ENCODE measurements at regions not wholly inside any gene's neighbourhood (a gene's known extent, or its start where the extent isn't known, plus 50 kb on each side); places are given as distances from the start of the nearest gene placed in this dataset.

GRCh38 chr20:16842486-16843120 is 94.4 kb downstream of the OTOR start:
- Histone ChIP-seq H3K4me1 (no peaks in the 10 kb centered on the region), H3K27me3 (no peaks in the 10 kb centered on the region), H3K27ac (no peak overlapping the region), H3K36me3 (no peaks in the 10 kb centered on the region), H3K9me3 (no peaks in the 10 kb centered on the region), H3K4me3 (no peak overlapping the region)
- no peak for DNase-seq
- ATAC-seq = no peak
- intact Hi-C loops (cut with DNase I) = no loop called here
- TF ChIP-seq POLR2A (IDR thresholded peaks at IDR 0.05) (no peak), CTCF (IDR thresholded peaks at IDR 0.05) (no peak)
- WGBS (ENCODE audit: insufficient coverage, low coverage, low lambda C conversion rate, missing lambda C conversion rate) = 30% methylated on average over 2 of the region's 2 CpGs

DNA sequence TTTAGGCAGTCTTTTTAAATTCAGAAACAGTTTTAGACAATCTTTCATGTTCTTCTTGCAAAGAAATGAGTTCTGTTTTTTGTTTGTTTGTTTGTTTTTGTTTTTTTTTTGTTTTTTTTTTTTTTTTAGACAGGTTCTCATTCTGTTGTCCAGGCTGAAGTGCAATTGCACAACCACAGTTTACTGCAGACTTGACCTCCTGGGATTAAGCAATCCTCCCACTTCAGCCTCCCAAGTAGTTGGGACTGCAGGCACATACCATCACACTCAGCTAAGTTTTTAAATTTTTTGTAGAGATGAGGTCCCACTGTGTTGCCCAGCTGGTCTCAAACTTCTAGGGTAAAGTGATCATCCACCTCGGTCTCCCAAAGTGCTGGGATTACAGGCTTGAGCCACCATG is 96.2 kb downstream of the OTOR start:
- no peak for DNase-seq
- intact Hi-C loops (cut with DNase I) = no loop called here
- H3K36me3 ChIP-seq = no peaks in the 10 kb centered on the region
- TF ChIP-seq CTCF (IDR thresholded peaks at IDR 0.05) = no peak
- no peak for TF ChIP-seq POLR2A (IDR thresholded peaks at IDR 0.05)
- H3K27me3 ChIP-seq = no peaks in the 10 kb centered on the region
- H3K4me3 ChIP-seq = no peak overlapping the region
- H3K4me1 ChIP-seq = no peaks in the 10 kb centered on the region
- H3K9me3 ChIP-seq = no peaks in the 10 kb centered on the region
- ATAC-seq = no peak
- H3K27ac ChIP-seq = no peak overlapping the region
- WGBS (ENCODE audit: insufficient coverage, low coverage, low lambda C conversion rate, missing lambda C conversion rate) = 70% methylated on average over 1 of the region's 1 CpG

- Histone ChIP-seq H3K36me3 (no peaks in the 10 kb centered on the region), H3K4me1 (no peaks in the 10 kb centered on the region), H3K9me3 (no peaks in the 10 kb centered on the region), H3K27me3 (no peaks in the 10 kb centered on the region), H3K27ac (no peak overlapping the region), H3K4me3 (no peak overlapping the region)
- WGBS (ENCODE audit: insufficient coverage, low coverage, low lambda C conversion rate, missing lambda C conversion rate) = 82% methylated on average over 1 of the region's 1 CpG
- intact Hi-C loops (cut with DNase I) = no loop called here
- ATAC-seq (no peak), DNase-seq (no peak)
- TF ChIP-seq CTCF (IDR thresholded peaks at IDR 0.05) (no peak), POLR2A (IDR thresholded peaks at IDR 0.05) (no peak)
These were observed 97.8 kb downstream of the OTOR start for GRCh38 chr20:16846006-16846405.

DNA sequence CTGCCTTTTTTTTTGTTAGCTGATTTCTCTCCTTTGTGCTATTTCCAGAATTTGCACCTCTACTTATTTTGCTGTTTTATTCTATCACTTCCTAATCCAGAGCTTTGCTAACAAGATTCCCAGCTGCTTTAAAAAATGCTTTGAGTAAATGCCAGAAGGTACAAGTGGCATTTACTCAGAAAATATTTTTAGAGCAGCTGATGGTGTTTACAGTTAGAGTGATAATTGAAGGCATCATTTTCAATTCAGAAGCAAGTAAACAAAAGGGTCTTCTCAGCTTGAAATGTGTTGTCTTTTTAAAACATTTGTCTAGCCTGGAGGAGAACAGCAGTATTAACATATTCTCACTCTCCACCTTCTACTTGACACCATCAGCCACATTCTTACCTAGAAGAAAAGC is 99.9 kb downstream of the OTOR start:
- Histone ChIP-seq H3K27ac (no peak overlapping the region), H3K4me3 (no peak overlapping the region), H3K4me1 (no peaks in the 10 kb centered on the region), H3K27me3 (no peaks in the 10 kb centered on the region), H3K36me3 (no peaks in the 10 kb centered on the region), H3K9me3 (no peaks in the 10 kb centered on the region)
- ATAC-seq (no peak), DNase-seq (no peak)
- intact Hi-C loops (cut with DNase I) = no loop called here
- TF ChIP-seq CTCF (IDR thresholded peaks at IDR 0.05) (no peak), POLR2A (IDR thresholded peaks at IDR 0.05) (no peak)

DNA sequence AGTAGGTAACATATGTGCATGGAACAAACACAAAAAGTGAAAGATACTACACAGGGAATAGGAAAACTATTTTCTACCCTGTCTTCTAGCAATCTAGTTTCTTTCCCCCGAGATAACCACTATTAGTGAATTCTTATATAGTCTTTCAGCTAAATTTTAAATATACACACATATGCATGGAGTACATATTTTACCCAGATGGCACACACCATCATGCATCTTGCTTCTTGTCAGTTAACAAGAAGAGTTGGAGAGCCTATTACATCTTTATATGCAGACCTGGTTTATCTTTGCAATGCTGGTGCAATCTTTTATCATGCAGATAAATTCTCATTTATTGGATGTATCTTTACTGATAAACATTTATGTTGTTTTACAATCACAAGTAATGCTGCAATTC is 100.4 kb downstream of the OTOR start:
- TF ChIP-seq POLR2A (IDR thresholded peaks at IDR 0.05) = no peak
- TF ChIP-seq CTCF (IDR thresholded peaks at IDR 0.05) = no peak
- DNase-seq (no peak), ATAC-seq (no peak)
- Histone ChIP-seq H3K4me1 (no peaks in the 10 kb centered on the region), H3K9me3 (no peaks in the 10 kb centered on the region), H3K27ac (no peak overlapping the region), H3K4me3 (no peak overlapping the region), H3K27me3 (no peaks in the 10 kb centered on the region), H3K36me3 (no peaks in the 10 kb centered on the region)
- WGBS (ENCODE audit: insufficient coverage, low coverage, low lambda C conversion rate, missing lambda C conversion rate) = 33% methylated on average over 1 of the region's 1 CpG
- intact Hi-C loops (cut with DNase I) = no loop called here
